Tibial nerve (tissue), 4 donors: ENCODE measurements at regions not wholly inside any gene's neighbourhood (a gene's known extent, or its start where the extent isn't known, plus 50 kb on each side); places are given as distances from the start of the nearest gene placed in this dataset.

Experiments used
- DNase-seq, 2 donors: peaks; one replicate each; pipeline ENCODE4 v3.0.0-alpha.2; 2019; ENCODE audit warnings: low spot score in 2 of 2
- H3K27ac ChIP-seq, 4 donors: fragments of 200-600 bp; sonication (generic) in 3 of 4; one replicate each; pipeline ENCODE4 v1.5.1; 2017 to 2019; ENCODE audit warnings: mild to moderate bottlenecking in 1 of 4
- H3K27me3 ChIP-seq, 2 donors: fragments of 200-600 bp; sonication (generic) in 1 of 2; one replicate each; pipeline versions ENCODE4 v1.5.1 to v1.6.0; 2017 to 2019
- H3K36me3 ChIP-seq, 3 donors: fragments of 200-600 bp; sonication (generic); one replicate each; pipeline ENCODE4 v1.5.1; 2018 to 2019
- H3K4me1 ChIP-seq, 4 donors: fragments of 200-600 bp; sonication (generic) in 3 of 4; one replicate each; pipeline ENCODE4 v1.5.1; 2017 to 2019
- H3K4me3 ChIP-seq, 4 donors: fragments of 200-600 bp; sonication (generic) in 3 of 4; one replicate each; pipeline ENCODE4 v1.5.1; 2017 to 2019; ENCODE audit warnings: mild to moderate bottlenecking in 1 of 4, moderate library complexity in 1 of 4
- H3K9me3 ChIP-seq, 4 donors: fragments of 200-600 bp; sonication (generic) in 3 of 4; one replicate each; pipeline ENCODE4 v1.5.1; 2017 to 2019
- CTCF ChIP-seq, 5 experiments: fragments of 200-600 bp in 3 of 5; fragments of 450-650 bp in 2 of 5; sonication (generic) in 3 of 5; IDR thresholded peaks; one replicate each; pipeline ENCODE4 v1.5.1; 2016 to 2019; ENCODE audit warnings: antibody characterized with exemption in 5 of 5, mild to moderate bottlenecking in 3 of 5, moderate library complexity in 2 of 5
- EP300 ChIP-seq, 2 donors: sonication (generic); formaldehyde crosslinking; IDR thresholded peaks; one replicate each; pipeline ENCODE4 v1.6.1; 2017; ENCODE audit warnings: antibody characterized with exemption in 2 of 2, mild to moderate bottlenecking in 1 of 2
- POLR2A ChIP-seq, 2 donors: fragments of 450-650 bp; IDR thresholded peaks; one replicate each; pipeline ENCODE4 v1.6.1; 2017; ENCODE audit warnings: antibody characterized with exemption in 2 of 2, mild to moderate bottlenecking in 2 of 2, moderate library complexity in 2 of 2
- WGBS, 2 donors: methylation state at CpG; one replicate each; pipeline ENCODE4 v1.1.5; 2018; 5-methylcytosine and 5-hydroxymethylcytosine counted together

- no peak for DNase-seq
- Histone ChIP-seq H3K4me1 (no peaks in the 10 kb centered on the region), H3K4me3 (no peak overlapping the region), H3K27ac (no peak overlapping the region), H3K36me3 (no peaks in the 10 kb centered on the region), H3K27me3 (no peaks in the 10 kb centered on the region), H3K9me3 (peaks cover 0 to 7% (median 2%) of the 10 kb centered on the region in 4 donors)
- TF ChIP-seq CTCF (IDR thresholded peaks at IDR 0.05) (no peak), EP300 (IDR thresholded peaks at IDR 0.05) (no peak), POLR2A (IDR thresholded peaks at IDR 0.05) (no peak)
- WGBS, 2 donors: 61 to 73% methylated on average over 1 of the region's 1 CpG
Measured at GRCh38 chr2:80786584-80786983, 482.0 kb upstream of the LRRTM1 start.

GRCh38 chr2:80778704-80779103 is 474.2 kb upstream of the LRRTM1 start:
- no peaks in the 10 kb centered on the region for H3K36me3 ChIP-seq
- H3K27ac ChIP-seq: no peak overlapping the region
- H3K4me3 ChIP-seq: no peak overlapping the region
- peaks cover 0 to 7% (median 2%) of the 10 kb centered on the region in 4 donors for H3K9me3 ChIP-seq
- DNase-seq: no peak
- TF ChIP-seq CTCF (IDR thresholded peaks at IDR 0.05): no peak
- no peaks in the 10 kb centered on the region for H3K4me1 ChIP-seq
- no peaks in the 10 kb centered on the region for H3K27me3 ChIP-seq

- no peaks in the 10 kb centered on the region for H3K4me1 ChIP-seq
- no peaks in the 10 kb centered on the region for H3K9me3 ChIP-seq
- H3K27me3 ChIP-seq: no peaks in the 10 kb centered on the region
- H3K4me3 ChIP-seq: no peak overlapping the region
- no peak for DNase-seq
- TF ChIP-seq POLR2A (IDR thresholded peaks at IDR 0.05) (no peak), CTCF (IDR thresholded peaks at IDR 0.05) (no peak), EP300 (IDR thresholded peaks at IDR 0.05) (no peak)
- no peaks in the 10 kb centered on the region for H3K36me3 ChIP-seq
- no peak overlapping the region for H3K27ac ChIP-seq
Measured at GRCh38 chr2:80748592-80748991, 444.0 kb upstream of the LRRTM1 start.

- H3K4me1 ChIP-seq: no peaks in the 10 kb centered on the region
- H3K27me3 ChIP-seq: no peaks in the 10 kb centered on the region
- H3K9me3 ChIP-seq: peaks cover 0 to 39% (median 0%) of the 10 kb centered on the region in 4 donors
- 91 to 95% methylated on average over 3 of the region's 3 CpGs for WGBS, 2 donors
- H3K27ac ChIP-seq: no peak overlapping the region
- no peaks in the 10 kb centered on the region for H3K36me3 ChIP-seq
- H3K4me3 ChIP-seq: no peak overlapping the region
- TF ChIP-seq EP300 (IDR thresholded peaks at IDR 0.05): no peak
- TF ChIP-seq POLR2A (IDR thresholded peaks at IDR 0.05): no peak
- TF ChIP-seq CTCF (IDR thresholded peaks at IDR 0.05): no peak
- DNase-seq: no peak
Measured at GRCh38 chr2:80737047-80737446, 432.5 kb upstream of the LRRTM1 start.

- Histone ChIP-seq H3K4me1 (no peaks in the 10 kb centered on the region), H3K9me3 (peaks cover 0 to 11% (median 0%) of the 10 kb centered on the region in 4 donors), H3K27me3 (no peaks in the 10 kb centered on the region), H3K4me3 (no peak overlapping the region), H3K36me3 (no peaks in the 10 kb centered on the region), H3K27ac (no peak overlapping the region)
- WGBS, 2 donors: 54 to 64% methylated on average over 1 of the region's 1 CpG
- TF ChIP-seq CTCF (IDR thresholded peaks at IDR 0.05) (no peak), EP300 (IDR thresholded peaks at IDR 0.05) (no peak), POLR2A (IDR thresholded peaks at IDR 0.05) (no peak)
- DNase-seq: no peak
Measured at GRCh38 chr2:80725001-80725400, 420.4 kb upstream of the LRRTM1 start.
